Embryonic facial prominence (tissue), 1 donor: ENCODE measurements at regions not wholly inside any gene's neighbourhood (a gene's known extent, or its start where the extent isn't known, plus 50 kb on each side); places are given as distances from the start of the nearest gene placed in this dataset.
A peak's percentile ranks its signal among the peaks of the same experiment; 100 is the strongest.

Experiments used
- DNase-seq: peaks from one replicate; pipeline ENCODE4 v3.0.0-alpha.2; 2016; ENCODE audit errors: extremely low spot score

DNA sequence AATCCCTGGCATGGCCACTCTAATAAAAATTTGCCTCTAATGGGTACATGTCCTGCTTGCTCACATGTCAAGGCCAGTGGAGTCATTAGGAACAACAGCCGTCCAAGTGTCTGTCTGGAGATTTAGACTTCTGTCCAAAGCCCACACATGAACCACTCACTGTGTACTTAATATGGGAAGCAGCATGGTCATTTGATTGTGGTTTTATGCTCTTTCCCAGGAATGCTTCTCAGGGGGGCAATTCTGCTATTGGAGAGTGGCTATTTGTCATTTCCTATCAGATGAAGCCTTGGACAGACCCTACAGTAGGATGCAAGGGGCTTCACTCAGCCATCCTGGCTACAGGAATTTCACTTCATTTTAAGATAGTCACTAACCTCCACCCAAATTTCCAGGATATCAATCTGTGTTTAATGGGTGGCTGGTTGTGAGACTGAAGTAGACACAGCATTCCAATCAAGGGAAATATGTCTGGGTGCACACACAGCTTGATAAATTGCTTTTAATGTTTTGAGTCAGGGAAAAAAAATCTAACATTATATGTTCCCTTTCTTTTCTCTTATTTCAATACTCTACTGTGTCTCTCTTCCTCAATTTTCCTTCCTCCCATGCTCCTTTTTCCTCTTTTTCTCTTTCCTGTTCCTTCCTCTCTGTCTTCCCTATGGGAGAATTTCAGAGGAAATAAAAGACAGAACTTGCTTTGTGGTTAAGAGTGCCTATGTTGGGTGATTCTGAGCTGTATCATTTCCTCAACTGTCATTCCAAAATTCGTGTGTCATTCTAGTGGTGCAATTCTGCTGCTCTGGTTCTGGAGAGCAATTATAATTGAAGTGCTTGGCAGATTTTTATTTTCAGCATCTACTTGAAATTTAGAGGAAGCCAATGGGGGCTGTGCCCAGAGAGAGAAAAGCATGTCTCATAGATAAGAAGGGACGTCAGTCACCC is 320.1 kb downstream of the OSR1 start:
- no peak for DNase-seq

DNA sequence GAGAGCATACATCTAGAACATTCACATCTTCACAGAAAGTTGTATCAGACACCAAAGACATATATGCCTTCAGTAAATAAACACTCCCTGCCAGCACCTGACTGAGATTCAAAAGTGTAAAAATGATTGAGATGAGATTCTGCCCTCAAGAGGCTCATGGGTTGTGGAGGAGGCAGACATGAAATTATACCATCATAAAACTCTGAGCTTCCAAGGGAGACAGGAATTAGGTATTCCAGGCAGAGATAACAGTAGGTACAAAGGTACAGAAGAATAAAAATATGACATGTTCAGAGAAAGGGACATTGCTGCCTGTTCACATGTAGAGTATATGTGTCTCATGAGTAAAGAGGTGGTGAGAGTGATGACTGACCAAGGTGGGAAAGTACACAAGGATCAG is 322.3 kb downstream of the OSR1 start:
- no peak for DNase-seq

- no peak for DNase-seq
These were observed 323.2 kb downstream of the OSR1 start for GRCh38 chr2:19035238-19035637.

GRCh38 chr2:19033240-19033639 is 325.2 kb downstream of the OSR1 start:
- DNase-seq = no peak

DNA sequence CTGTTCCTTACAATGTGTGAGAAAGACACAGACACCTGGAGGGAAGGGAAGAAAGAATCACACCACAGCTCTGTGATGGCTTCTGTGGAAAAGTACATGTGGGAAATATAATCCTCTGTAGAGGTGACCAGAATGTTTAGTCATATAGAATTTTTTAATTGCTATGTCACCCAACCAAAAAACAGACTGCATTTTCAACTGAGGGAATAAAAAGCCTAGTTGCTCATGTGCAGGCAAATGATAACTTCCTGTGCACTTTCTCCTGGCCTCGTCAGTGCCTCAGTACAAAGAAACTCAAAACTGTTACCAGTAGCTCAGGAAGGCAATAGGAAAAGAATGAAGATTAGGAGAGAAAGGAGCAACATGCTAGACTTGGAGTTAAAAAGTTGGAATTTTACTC is 326.8 kb downstream of the OSR1 start:
- DNase-seq = no peak

- no peak for DNase-seq
These were observed 328.8 kb downstream of the OSR1 start for GRCh38 chr2:19029655-19030054.

DNA sequence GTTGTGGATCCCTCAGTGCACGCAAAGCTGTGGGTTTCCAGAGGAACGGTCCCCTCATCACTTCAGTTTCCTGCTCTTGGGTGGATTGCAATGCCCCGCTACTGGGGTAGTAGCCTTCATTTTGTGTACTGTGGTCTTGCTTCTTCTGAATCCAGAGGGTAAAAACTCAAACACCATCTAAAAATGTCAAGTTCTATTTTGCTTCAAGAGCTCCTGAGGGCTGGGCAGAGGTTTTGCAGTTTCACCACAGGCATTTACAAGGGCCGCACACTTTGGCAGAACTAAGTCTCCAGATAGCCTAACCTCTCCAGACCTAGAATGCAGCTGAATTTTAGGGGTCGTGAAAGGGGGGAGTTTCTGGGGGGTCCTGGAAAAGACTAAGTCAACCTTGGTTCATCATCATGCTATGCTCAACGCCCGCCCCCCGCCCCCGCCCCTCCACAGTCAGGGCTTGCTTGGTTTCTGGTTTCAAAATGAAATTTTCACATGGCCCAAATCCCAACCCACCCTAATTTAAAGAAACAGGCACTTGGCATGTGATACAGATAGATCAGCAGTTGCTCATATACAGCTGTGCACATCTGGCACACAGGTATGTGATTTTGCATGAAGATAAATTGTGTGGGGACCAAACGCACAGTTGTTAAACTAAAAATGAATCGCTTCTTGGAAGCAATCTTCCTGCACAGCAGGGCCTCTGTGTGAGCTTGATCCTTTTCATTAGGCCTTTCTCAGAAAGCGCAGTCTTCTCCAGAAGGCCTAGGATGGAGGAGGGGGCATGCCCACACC is 329.6 kb downstream of the OSR1 start:
- DNase-seq = no peak

- no peak for DNase-seq
These were observed 330.8 kb downstream of the OSR1 start for GRCh38 chr2:19027626-19028025.

- no peak for DNase-seq
These were observed 332.2 kb downstream of the OSR1 start for GRCh38 chr2:19026261-19026660.

DNA sequence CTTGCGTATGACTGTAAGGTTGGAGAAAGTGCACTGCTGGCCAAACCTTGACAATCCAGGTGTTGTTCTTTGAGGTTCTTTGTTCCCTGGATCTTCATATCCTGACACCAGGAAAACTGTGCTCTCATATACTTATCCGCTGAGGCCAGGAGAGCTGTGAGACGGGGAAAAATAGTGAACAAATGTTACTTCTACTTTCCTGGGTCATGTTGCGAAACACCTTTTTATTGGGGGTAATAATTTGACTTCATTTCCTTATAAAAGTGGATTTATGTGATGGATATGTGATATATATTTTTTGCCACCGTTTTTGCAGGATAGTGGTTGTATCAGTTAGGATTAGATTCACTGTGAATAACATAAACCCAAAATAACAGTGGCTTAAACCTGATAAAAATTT is 336.1 kb downstream of the OSR1 start:
- no peak for DNase-seq

DNA sequence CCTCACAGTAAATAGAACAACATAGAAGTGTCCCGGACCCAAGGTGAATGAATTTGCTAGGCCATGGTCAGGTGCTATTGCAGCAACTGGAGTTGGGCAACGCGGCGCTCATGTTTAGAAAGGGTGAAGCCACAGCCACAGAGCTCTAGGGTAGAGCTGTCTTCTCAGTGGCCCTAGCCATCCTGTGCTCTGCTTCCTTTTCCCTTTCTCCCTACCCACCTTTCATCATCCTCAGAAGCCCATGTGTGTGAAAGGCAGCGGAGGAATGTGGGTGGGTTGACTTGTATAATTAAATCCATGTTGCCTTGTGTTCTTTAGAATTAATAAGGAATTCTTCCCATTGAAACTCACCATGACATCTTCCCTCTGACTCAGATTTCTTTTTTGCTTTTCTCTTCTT is 336.7 kb downstream of the OSR1 start:
- DNase-seq = peak; percentile 69

DNA sequence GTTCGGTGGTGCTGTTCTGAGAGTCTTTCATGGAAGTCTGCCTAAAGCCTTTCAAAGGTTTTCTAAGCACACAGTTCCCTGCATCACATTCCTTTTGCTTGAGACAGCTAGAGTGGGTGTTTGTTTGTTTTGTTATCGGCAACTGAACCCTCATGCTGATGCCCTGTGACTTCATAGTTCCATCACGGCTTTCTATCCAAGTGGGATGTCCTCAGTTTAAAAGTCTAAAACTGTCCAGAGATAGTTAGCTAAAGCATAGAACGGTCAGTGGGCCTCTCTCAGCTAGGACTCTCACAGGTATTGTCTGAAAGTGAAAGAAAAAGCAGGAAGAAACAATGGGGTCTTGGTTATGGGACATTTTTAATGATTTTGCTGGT is 337.3 kb downstream of the OSR1 start:
- DNase-seq = no peak

- DNase-seq = no peak
These were observed 338.0 kb downstream of the OSR1 start for GRCh38 chr2:19020144-19021099.

- no peak for DNase-seq
These were observed 348.9 kb downstream of the OSR1 start for GRCh38 chr2:19009510-19009909.

GRCh38 chr2:19003554-19003953 is 354.9 kb downstream of the OSR1 start:
- no peak for DNase-seq

DNA sequence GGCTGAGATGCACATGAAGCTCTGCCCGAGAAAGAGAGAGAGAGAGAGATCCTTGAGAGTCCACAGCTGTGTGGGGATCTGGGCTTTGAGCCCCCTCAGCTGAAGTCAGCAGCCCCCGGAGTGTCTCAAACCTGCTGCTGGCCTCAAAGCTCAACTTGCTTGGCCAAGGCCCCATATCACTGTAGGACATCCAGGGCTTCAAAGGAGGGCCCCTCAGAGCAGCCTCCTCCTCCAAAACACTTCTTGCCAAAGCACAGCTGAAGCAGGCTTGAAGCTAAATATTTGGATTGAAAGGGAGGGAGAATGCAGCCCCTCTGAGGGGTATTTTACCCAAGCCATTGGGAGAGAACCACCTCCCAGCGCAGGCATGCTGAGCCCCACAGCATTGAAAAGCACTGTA is 357.6 kb downstream of the OSR1 start:
- no peak for DNase-seq

- no peak for DNase-seq
These were observed 359.2 kb downstream of the OSR1 start for GRCh38 chr2:18999198-18999597.

- DNase-seq = no peak
These were observed 359.9 kb downstream of the OSR1 start for GRCh38 chr2:18998491-18998890.

DNA sequence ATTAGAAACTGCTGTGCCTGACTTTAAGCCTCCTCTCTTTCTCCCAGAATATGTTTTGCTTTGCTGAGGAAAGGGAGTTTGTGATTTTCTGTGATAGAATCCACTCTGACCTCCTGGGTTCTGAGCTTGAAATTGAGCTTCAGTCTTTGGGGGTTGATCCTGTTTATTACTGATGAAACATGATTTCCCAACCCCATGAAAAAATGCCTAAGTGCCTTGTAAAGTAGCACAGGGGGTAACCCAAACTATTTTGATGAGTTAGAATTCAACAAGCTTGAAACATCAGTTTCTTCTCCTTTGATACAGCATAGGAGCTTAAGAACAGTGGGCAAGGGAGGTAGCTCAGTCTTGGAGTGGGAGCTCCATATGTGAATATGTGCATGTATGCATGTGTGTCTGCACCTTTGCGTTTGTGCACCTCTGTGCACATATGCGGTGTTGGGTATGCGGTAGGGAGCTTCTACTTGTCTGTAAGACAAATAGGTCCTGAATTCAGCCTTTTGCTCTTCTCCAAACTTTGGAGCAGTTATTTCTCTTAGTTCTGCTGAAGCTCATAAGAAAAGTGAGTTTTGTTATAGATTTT is 364.6 kb downstream of the OSR1 start:
- no peak for DNase-seq

DNA sequence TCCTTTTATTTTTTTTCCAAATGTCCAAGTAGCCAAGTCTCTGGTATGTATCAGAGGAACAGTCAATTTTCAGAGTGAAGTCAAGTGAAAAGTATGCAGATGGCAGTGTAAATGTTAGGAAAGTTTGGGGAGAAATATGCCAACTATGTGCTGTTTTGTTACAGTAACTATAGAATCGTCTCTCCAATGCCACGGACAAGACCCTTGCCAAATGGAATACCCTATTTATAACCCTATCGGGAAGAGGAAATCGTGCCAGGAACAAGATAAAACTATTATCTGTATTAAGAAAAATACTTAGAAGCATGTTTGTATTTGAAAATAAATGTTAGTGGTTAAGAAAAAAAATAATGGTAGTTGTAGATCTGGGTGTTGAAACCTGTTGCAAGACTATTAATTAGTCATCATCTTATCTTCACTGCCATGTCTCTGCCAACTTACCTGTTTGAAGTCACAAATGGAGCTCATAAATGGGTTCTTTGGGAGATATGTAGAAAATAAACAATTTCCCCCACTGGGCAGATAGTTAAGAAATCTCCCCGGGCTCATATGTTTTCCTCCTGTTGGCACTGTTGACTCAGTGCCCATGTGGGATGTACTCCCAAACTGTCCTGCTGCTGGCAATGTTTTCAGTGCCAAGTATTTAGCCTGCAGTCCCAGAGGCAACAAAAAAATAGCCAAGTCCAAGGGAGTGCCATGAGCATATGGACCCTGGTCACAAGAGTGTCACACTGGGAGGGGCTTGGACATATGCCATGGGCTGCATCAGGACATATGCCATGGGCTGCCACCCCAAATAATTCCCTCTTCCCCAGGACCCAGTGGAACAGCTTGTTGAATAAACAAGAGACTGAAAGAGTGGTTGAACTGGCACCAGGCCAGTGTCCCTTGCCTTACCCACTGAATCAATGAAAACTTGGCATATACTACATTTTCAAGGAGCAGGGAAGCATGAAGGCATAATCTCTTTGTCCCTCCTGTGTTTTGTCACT is 366.9 kb downstream of the OSR1 start:
- DNase-seq = no peak
